NCI-H128 (cell line): ENCODE measurements at regions not wholly inside any gene's neighbourhood (a gene's known extent, or its start where the extent isn't known, plus 50 kb on each side); places are given as distances from the start of the nearest gene placed in this dataset.

Experiments used
- DNase-seq: peaks from one replicate; lab custom pipeline; 2025; ENCODE audit not compliant: unreplicated experiment; lab: John Stamatoyannopoulos, UW

GRCh38 chr6:109315341-109316110 is 66.7 kb downstream of the CD164 start:
- no peak for DNase-seq

GRCh38 chr6:109314313-109314712 is 68.0 kb downstream of the CD164 start:
- no peak for DNase-seq

- DNase-seq: no peak
Observed at GRCh38 chr6:109313139-109313538, 69.1 kb downstream of the CD164 start.

- no peak for DNase-seq
Observed at GRCh38 chr6:109311471-109311870, 70.8 kb downstream of the CD164 start.

- DNase-seq: no peak
Observed at GRCh38 chr6:109309917-109310316, 72.3 kb downstream of the CD164 start.

- DNase-seq: no peak
Observed at GRCh38 chr6:109308018-109308492, 74.2 kb downstream of the CD164 start.

- no peak for DNase-seq
Observed at GRCh38 chr6:109306733-109307132, 75.5 kb downstream of the CD164 start.

- DNase-seq: no peak
Observed at GRCh38 chr6:109305028-109305427, 77.2 kb downstream of the CD164 start.

GRCh38 chr6:109304284-109305015 is 77.8 kb downstream of the CD164 start:
- no peak for DNase-seq

GRCh38 chr6:109303640-109304283 is 78.5 kb downstream of the CD164 start:
- no peak for DNase-seq

- DNase-seq: no peak
Observed at GRCh38 chr6:109303164-109303563, 79.1 kb downstream of the CD164 start.

- DNase-seq: no peak
Observed at GRCh38 chr6:109302176-109302575, 80.1 kb downstream of the CD164 start.

GRCh38 chr6:109301418-109301817 is 80.8 kb downstream of the CD164 start:
- no peak for DNase-seq

- DNase-seq: peak; percentile 13
Observed at GRCh38 chr6:109300874-109301273, 81.4 kb downstream of the CD164 start.

- no peak for DNase-seq
Observed at GRCh38 chr6:109299776-109300564, 82.3 kb downstream of the CD164 start.

- DNase-seq: no peak
Observed at GRCh38 chr6:109299265-109299607, 83.0 kb downstream of the CD164 start.

GRCh38 chr6:109298605-109299264 is 83.5 kb downstream of the CD164 start:
- DNase-seq: no peak

GRCh38 chr6:109297406-109298110 is 84.7 kb downstream of the CD164 start:
- no peak for DNase-seq

- DNase-seq: no peak
Observed at GRCh38 chr6:109296971-109297372, 85.3 kb downstream of the CD164 start.

GRCh38 chr6:109296452-109296851 is 85.8 kb downstream of the CD164 start:
- peak; percentile 57 for DNase-seq
